ENCODE measurements at regions not wholly inside any gene's neighbourhood (a gene's known extent, or its start where the extent isn't known, plus 50 kb on each side); places are given as distances from the start of the nearest gene placed in this dataset.

DNA sequence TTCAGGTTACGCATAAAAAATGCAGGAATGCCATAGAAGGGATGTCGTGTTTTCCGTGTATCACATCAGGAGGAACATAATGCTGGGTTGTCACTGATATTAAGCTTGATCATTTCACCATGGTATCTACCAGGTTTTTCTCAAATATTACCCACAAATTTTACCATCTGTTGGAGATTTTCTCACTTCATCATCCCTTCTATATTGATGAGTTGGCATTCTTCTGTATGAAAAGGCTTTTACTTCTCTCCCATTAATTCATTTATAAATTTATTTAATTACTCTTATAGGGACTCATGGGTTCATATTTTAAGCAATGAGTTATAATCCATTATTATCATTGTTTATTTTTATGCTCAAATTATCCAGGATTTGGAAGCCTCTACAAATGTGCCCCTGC, 608.2 kb downstream of the EPHA4 start:
- no peak for FAIRE-seq
- DNase-seq (ENCODE audit: insufficient read length, low spot score): no peak
- TF ChIP-seq PAX5 (IDR thresholded peaks at IDR 0.05; ENCODE audit: insufficient read depth, low read length, severe bottlenecking): no peak
- no peak for TF ChIP-seq POU2F2 (IDR thresholded peaks at IDR 0.05; ENCODE audit: low read depth, low read length)

GRCh38 chr2:220966636-220967035, 605.5 kb downstream of the EPHA4 start:
- FAIRE-seq: no peak
- no peak for DNase-seq (ENCODE audit: insufficient read length, low spot score)
- TF ChIP-seq SPI1 (IDR thresholded peaks at IDR 0.05; ENCODE audit: low read depth, low read length): no peak
- no peak for TF ChIP-seq POLR2AphosphoS5 (IDR thresholded peaks at IDR 0.05; ENCODE audit: low read depth, low read length)
- no peak for TF ChIP-seq TAF1 (IDR thresholded peaks at IDR 0.05; ENCODE audit: low read depth, low read length)
- TF ChIP-seq POLR2A (IDR thresholded peaks at IDR 0.05; ENCODE audit: low read depth, low read length): no peak
- TF ChIP-seq PAX5 (IDR thresholded peaks at IDR 0.05; ENCODE audit: insufficient read depth, low read length, severe bottlenecking): no peak
- TF ChIP-seq POU2F2 (IDR thresholded peaks at IDR 0.05; ENCODE audit: low read depth, low read length): no peak

- DNase-seq (ENCODE audit: insufficient read length, low spot score): no peak
- FAIRE-seq: no peak
- TF ChIP-seq POLR2AphosphoS5 (IDR thresholded peaks at IDR 0.05; ENCODE audit: low read depth, low read length) (no peak), POU2F2 (IDR thresholded peaks at IDR 0.05; ENCODE audit: low read depth, low read length) (no peak), SPI1 (IDR thresholded peaks at IDR 0.05; ENCODE audit: low read depth, low read length) (no peak), TAF1 (IDR thresholded peaks at IDR 0.05; ENCODE audit: low read depth, low read length) (no peak), POLR2A (IDR thresholded peaks at IDR 0.05; ENCODE audit: low read depth, low read length) (no peak), PAX5 (IDR thresholded peaks at IDR 0.05; ENCODE audit: insufficient read depth, low read length, severe bottlenecking) (no peak)
These were observed 602.8 kb downstream of the EPHA4 start for GRCh38 chr2:220969348-220969747.

- TF ChIP-seq POLR2AphosphoS5 (IDR thresholded peaks at IDR 0.05; ENCODE audit: low read depth, low read length) (no peak), POU2F2 (IDR thresholded peaks at IDR 0.05; ENCODE audit: low read depth, low read length) (no peak), SPI1 (IDR thresholded peaks at IDR 0.05; ENCODE audit: low read depth, low read length) (no peak), POLR2A (IDR thresholded peaks at IDR 0.05; ENCODE audit: low read depth, low read length) (no peak), TAF1 (IDR thresholded peaks at IDR 0.05; ENCODE audit: low read depth, low read length) (no peak)
- FAIRE-seq: no peak
- no peak for DNase-seq (ENCODE audit: insufficient read length, low spot score)
These were observed 591.0 kb downstream of the EPHA4 start for GRCh38 chr2:220980966-220981675.

- FAIRE-seq (no peak), DNase-seq (ENCODE audit: insufficient read length, low spot score) (no peak)
- no peak for TF ChIP-seq POU2F2 (IDR thresholded peaks at IDR 0.05; ENCODE audit: low read depth, low read length)
- no peak for TF ChIP-seq POLR2A (IDR thresholded peaks at IDR 0.05; ENCODE audit: low read depth, low read length)
- TF ChIP-seq SPI1 (IDR thresholded peaks at IDR 0.05; ENCODE audit: low read depth, low read length): no peak
- TF ChIP-seq TAF1 (IDR thresholded peaks at IDR 0.05; ENCODE audit: low read depth, low read length): no peak
- TF ChIP-seq POLR2AphosphoS5 (IDR thresholded peaks at IDR 0.05; ENCODE audit: low read depth, low read length): no peak
- TF ChIP-seq PAX5 (IDR thresholded peaks at IDR 0.05; ENCODE audit: insufficient read depth, low read length, severe bottlenecking): no peak
These were observed 590.2 kb downstream of the EPHA4 start for GRCh38 chr2:220981926-220982325.

DNA sequence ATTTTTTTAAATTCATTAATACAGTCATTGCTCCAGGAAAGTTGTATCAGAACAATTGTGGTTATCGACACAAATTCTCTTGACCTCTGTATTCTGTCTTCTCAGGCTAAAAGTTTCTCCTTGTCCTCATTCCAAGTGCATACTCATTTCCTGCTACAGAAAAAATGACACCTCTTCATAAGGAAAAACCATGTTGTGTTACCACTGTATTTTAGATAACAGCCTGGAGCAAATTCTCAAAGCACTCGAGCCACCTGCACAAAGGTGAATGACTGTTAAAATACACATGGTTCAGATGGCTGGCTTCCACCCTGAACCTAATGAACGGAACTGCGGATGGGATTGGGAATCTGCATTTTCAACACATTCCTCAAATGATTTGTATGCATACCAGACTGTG, 586.5 kb downstream of the EPHA4 start:
- FAIRE-seq: no peak
- TF ChIP-seq TAF1 (IDR thresholded peaks at IDR 0.05; ENCODE audit: low read depth, low read length) (no peak), POU2F2 (IDR thresholded peaks at IDR 0.05; ENCODE audit: low read depth, low read length) (no peak), POLR2A (IDR thresholded peaks at IDR 0.05; ENCODE audit: low read depth, low read length) (no peak), POLR2AphosphoS5 (IDR thresholded peaks at IDR 0.05; ENCODE audit: low read depth, low read length) (no peak), PAX5 (IDR thresholded peaks at IDR 0.05; ENCODE audit: insufficient read depth, low read length, severe bottlenecking) (no peak), SPI1 (IDR thresholded peaks at IDR 0.05; ENCODE audit: low read depth, low read length) (no peak)
- DNase-seq (ENCODE audit: insufficient read length, low spot score): no peak

- no peak for DNase-seq (ENCODE audit: insufficient read length, low spot score)
- FAIRE-seq: no peak
- TF ChIP-seq TAF1 (IDR thresholded peaks at IDR 0.05; ENCODE audit: low read depth, low read length) (no peak), SPI1 (IDR thresholded peaks at IDR 0.05; ENCODE audit: low read depth, low read length) (no peak), POLR2A (IDR thresholded peaks at IDR 0.05; ENCODE audit: low read depth, low read length) (no peak), POU2F2 (IDR thresholded peaks at IDR 0.05; ENCODE audit: low read depth, low read length) (no peak), PAX5 (IDR thresholded peaks at IDR 0.05; ENCODE audit: insufficient read depth, low read length, severe bottlenecking) (no peak), POLR2AphosphoS5 (IDR thresholded peaks at IDR 0.05; ENCODE audit: low read depth, low read length) (no peak)
These were observed 584.3 kb downstream of the EPHA4 start for GRCh38 chr2:220987839-220988238.

DNA sequence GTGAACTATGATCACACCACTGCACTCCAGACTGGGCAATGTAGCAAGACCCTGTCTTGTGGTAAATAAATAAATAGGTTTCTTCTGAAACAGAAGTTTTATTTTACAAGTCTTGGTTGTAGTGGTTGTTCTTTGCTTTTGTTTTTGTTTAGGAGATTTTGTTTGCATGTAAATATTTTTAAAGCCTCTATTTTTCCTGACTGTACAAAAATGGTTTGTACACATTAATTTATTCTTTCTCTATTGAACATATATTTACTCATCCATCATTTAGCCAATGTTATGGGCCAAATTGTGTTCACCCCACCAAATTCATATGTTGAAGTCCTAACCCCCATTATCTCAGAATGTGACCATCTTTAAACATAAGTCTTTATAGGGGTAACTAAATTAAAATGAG, 580.1 kb downstream of the EPHA4 start:
- DNase-seq (ENCODE audit: insufficient read length, low spot score): no peak
- no peak for TF ChIP-seq POLR2AphosphoS5 (IDR thresholded peaks at IDR 0.05; ENCODE audit: low read depth, low read length)
- no peak for TF ChIP-seq PAX5 (IDR thresholded peaks at IDR 0.05; ENCODE audit: insufficient read depth, low read length, severe bottlenecking)
- no peak for TF ChIP-seq TAF1 (IDR thresholded peaks at IDR 0.05; ENCODE audit: low read depth, low read length)
- TF ChIP-seq POU2F2 (IDR thresholded peaks at IDR 0.05; ENCODE audit: low read depth, low read length): no peak
- TF ChIP-seq POLR2A (IDR thresholded peaks at IDR 0.05; ENCODE audit: low read depth, low read length): no peak
- TF ChIP-seq SPI1 (IDR thresholded peaks at IDR 0.05; ENCODE audit: low read depth, low read length): no peak
- no peak for FAIRE-seq

GRCh38 chr2:220994846-220995245, 577.3 kb downstream of the EPHA4 start:
- no peak for TF ChIP-seq TAF1 (IDR thresholded peaks at IDR 0.05; ENCODE audit: low read depth, low read length)
- no peak for TF ChIP-seq POU2F2 (IDR thresholded peaks at IDR 0.05; ENCODE audit: low read depth, low read length)
- no peak for TF ChIP-seq PAX5 (IDR thresholded peaks at IDR 0.05; ENCODE audit: insufficient read depth, low read length, severe bottlenecking)
- no peak for TF ChIP-seq POLR2A (IDR thresholded peaks at IDR 0.05; ENCODE audit: low read depth, low read length)
- TF ChIP-seq POLR2AphosphoS5 (IDR thresholded peaks at IDR 0.05; ENCODE audit: low read depth, low read length): no peak
- TF ChIP-seq SPI1 (IDR thresholded peaks at IDR 0.05; ENCODE audit: low read depth, low read length): no peak
- no peak for FAIRE-seq
- no peak for DNase-seq (ENCODE audit: insufficient read length, low spot score)

DNA sequence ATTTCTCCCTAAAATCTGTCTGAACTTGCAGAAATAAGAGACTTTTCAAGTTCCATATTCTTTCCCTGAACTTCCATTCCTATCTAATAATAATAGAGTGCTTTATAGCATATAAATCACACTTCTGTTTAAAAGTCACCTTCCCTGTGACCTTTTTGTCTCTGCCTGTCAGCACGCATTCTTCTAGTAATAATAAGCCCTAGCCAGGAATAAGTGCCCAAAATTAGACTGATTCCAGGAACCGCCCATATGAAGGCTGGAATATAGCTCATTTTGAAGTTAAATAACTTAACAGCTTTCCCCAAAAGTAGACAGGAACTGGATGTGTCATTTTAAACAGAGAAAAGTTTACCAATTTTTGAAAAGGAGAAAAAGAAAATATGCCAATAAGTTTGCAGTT, 576.5 kb downstream of the EPHA4 start:
- DNase-seq (ENCODE audit: insufficient read length, low spot score): no peak
- FAIRE-seq: no peak
- no peak for TF ChIP-seq POLR2A (IDR thresholded peaks at IDR 0.05; ENCODE audit: low read depth, low read length)
- no peak for TF ChIP-seq PAX5 (IDR thresholded peaks at IDR 0.05; ENCODE audit: insufficient read depth, low read length, severe bottlenecking)
- TF ChIP-seq TAF1 (IDR thresholded peaks at IDR 0.05; ENCODE audit: low read depth, low read length): no peak
- TF ChIP-seq SPI1 (IDR thresholded peaks at IDR 0.05; ENCODE audit: low read depth, low read length): no peak
- no peak for TF ChIP-seq POU2F2 (IDR thresholded peaks at IDR 0.05; ENCODE audit: low read depth, low read length)
- TF ChIP-seq POLR2AphosphoS5 (IDR thresholded peaks at IDR 0.05; ENCODE audit: low read depth, low read length): no peak
